Smooth muscle cell (in vitro differentiated cells): ENCODE measurements at regions not wholly inside any gene's neighbourhood (a gene's known extent, or its start where the extent isn't known, plus 50 kb on each side); places are given as distances from the start of the nearest gene placed in this dataset.

ENCODE experiments used
- DNase-seq: peaks from one replicate; lab custom pipeline; 2025; ENCODE audit not compliant: unreplicated experiment; lab: John Stamatoyannopoulos, UW
- H2AFZ ChIP-seq: fragments of 200-600 bp; sonication (generic); 2 replicates; pipeline ENCODE4 v1.6.0; 2016; ENCODE audit warnings: antibody characterized with exemption, low read depth, mild to moderate bottlenecking
- H3F3A ChIP-seq: fragments of 200-600 bp; sonication (generic); 2 replicates; pipeline ENCODE4 v1.6.0; 2017; ENCODE audit warnings: antibody characterized with exemption, low read depth
- H3K27ac ChIP-seq: fragments of 200-600 bp; sonication (generic); 2 replicates; pipeline ENCODE4 v1.5.1; 2016; ENCODE audit warnings: low read depth, mild to moderate bottlenecking
- H3K27me3 ChIP-seq: fragments of 200-600 bp; sonication (generic); 2 replicates; pipeline ENCODE4 v1.6.1; 2016; ENCODE audit warnings: low read depth, mild to moderate bottlenecking
- H3K36me3 ChIP-seq: fragments of 200-600 bp; sonication (generic); 2 replicates; pipeline ENCODE4 v1.5.1; 2016; ENCODE audit warnings: low read depth
- H3K4me1 ChIP-seq: fragments of 200-600 bp; sonication (generic); 2 replicates; pipeline ENCODE4 v1.5.1; 2016; ENCODE audit warnings: low read depth
- H3K4me2 ChIP-seq: fragments of 200-600 bp; sonication (generic); 2 replicates; pipeline ENCODE4 v1.6.0; 2016; ENCODE audit warnings: mild to moderate bottlenecking
- H3K4me3 ChIP-seq: fragments of 200-600 bp; sonication (generic); 2 replicates; pipeline ENCODE4 v1.5.1; 2016; ENCODE audit warnings: mild to moderate bottlenecking
- H3K79me2 ChIP-seq: fragments of 200-600 bp; sonication (generic); 2 replicates; pipeline ENCODE4 v1.6.0; 2016; ENCODE audit warnings: low read depth, mild to moderate bottlenecking
- H3K9ac ChIP-seq: fragments of 200-600 bp; sonication (generic); 2 replicates; pipeline ENCODE4 v1.6.0; 2016; ENCODE audit warnings: low read depth
- H3K9me3 ChIP-seq: fragments of 200-600 bp; sonication (generic); replicated peaks from 2 replicates; pipeline ENCODE4 v1.5.1; 2016; ENCODE audit warnings: low read depth
- H4K20me1 ChIP-seq: fragments of 200-600 bp; sonication (generic); 2 replicates; pipeline ENCODE4 v1.6.0; 2016; ENCODE audit warnings: low read depth
- WGBS: methylation state at CpG from one replicate; pipeline ENCODE4 v1.1.7; 2016; ENCODE audit warnings: low lambda C conversion rate; 5-methylcytosine and 5-hydroxymethylcytosine counted together
- TF ChIP-seq, protein P1 (sequence below): fragments of 200-600 bp; sonication (generic); IDR thresholded peaks from 2 replicates; pipeline ENCODE4 v1.5.1; 2017; ENCODE audit warnings: borderline replicate concordance, mild to moderate bottlenecking, antibody characterized with exemption; ENCODE audit not compliant: insufficient read depth, poor library complexity, severe bottlenecking

DNA sequence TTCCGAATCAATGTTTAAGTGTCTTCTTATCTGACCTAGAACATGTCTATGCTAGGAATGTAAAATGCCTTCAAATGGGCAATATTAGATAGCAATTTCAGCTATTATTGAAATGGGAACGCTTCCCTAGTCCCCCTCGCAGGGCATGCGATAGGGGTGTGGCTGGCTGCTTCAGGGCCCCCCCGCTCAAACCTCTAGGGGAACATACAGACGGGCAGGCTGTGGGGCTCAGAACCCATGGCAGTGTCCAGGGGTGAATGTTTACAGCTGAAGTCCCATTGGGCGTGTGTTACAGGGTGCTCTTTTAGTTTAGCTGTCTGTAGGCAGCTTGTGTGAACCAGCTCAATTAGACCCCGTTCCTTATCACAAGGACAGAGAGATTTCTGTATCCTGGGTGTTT is 315.9 kb downstream of the DSEL start:
- Histone ChIP-seq H3K9ac (no peak overlapping the region), H3K79me2 (no peaks in the 10 kb centered on the region), H3K36me3 (no peaks in the 10 kb centered on the region), H3K4me3 (no peak overlapping the region), H3F3A (no peaks in the 10 kb centered on the region), H3K4me1 (no peaks in the 10 kb centered on the region), H3K4me2 (no peak overlapping the region), H3K27me3 (peaks cover 6% of the 10 kb centered on the region), H3K27ac (no peak overlapping the region), H2AFZ (no peak overlapping the region), H4K20me1 (no peaks in the 10 kb centered on the region), H3K9me3 (no peaks in the 10 kb centered on the region)
- 73% methylated on average over 8 of the region's 8 CpGs for WGBS
- TF ChIP-seq, protein P1, sequence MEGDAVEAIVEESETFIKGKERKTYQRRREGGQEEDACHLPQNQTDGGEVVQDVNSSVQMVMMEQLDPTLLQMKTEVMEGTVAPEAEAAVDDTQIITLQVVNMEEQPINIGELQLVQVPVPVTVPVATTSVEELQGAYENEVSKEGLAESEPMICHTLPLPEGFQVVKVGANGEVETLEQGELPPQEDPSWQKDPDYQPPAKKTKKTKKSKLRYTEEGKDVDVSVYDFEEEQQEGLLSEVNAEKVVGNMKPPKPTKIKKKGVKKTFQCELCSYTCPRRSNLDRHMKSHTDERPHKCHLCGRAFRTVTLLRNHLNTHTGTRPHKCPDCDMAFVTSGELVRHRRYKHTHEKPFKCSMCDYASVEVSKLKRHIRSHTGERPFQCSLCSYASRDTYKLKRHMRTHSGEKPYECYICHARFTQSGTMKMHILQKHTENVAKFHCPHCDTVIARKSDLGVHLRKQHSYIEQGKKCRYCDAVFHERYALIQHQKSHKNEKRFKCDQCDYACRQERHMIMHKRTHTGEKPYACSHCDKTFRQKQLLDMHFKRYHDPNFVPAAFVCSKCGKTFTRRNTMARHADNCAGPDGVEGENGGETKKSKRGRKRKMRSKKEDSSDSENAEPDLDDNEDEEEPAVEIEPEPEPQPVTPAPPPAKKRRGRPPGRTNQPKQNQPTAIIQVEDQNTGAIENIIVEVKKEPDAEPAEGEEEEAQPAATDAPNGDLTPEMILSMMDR: no peak
- no peak for DNase-seq

DNA sequence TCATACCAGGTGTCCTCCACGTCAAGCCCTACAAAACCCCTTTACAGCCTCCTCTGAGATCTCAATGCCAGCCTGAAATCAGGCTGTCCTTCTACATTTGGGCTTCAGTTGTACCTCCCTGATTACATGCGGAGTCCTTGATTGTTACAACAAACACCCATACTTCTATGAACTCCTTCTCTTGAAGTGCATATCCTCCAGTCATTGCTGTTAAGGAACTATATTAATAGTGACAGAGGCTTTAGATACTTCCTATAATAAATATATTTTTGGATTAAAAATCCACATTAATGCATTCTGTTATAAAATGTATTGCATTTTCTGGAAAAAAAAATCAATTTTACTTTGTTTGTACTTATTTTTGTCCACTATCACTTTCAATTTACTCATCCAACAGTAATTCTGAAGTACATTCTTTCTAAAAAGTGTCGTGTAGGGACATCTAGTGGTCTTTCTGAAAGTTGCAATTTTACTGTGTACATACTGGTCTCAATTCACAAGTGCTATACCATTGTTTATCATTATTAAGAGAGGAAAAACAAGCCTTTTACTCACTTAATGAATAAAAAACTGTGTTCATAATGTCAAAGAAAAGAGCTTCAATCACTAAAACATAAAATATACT is 316.4 kb downstream of the DSEL start:
- Histone ChIP-seq H3K79me2 (no peaks in the 10 kb centered on the region), H4K20me1 (no peaks in the 10 kb centered on the region), H3K36me3 (no peaks in the 10 kb centered on the region), H3F3A (no peaks in the 10 kb centered on the region), H3K27me3 (peaks cover 6% of the 10 kb centered on the region), H3K9me3 (no peaks in the 10 kb centered on the region), H2AFZ (no peak overlapping the region), H3K9ac (no peak overlapping the region), H3K4me2 (no peak overlapping the region), H3K4me1 (no peaks in the 10 kb centered on the region), H3K4me3 (no peak overlapping the region), H3K27ac (no peak overlapping the region)
- DNase-seq: no peak
- TF ChIP-seq, protein P1: peak; percentile 64
- WGBS: 50% methylated on average over 3 of the region's 3 CpGs

DNA sequence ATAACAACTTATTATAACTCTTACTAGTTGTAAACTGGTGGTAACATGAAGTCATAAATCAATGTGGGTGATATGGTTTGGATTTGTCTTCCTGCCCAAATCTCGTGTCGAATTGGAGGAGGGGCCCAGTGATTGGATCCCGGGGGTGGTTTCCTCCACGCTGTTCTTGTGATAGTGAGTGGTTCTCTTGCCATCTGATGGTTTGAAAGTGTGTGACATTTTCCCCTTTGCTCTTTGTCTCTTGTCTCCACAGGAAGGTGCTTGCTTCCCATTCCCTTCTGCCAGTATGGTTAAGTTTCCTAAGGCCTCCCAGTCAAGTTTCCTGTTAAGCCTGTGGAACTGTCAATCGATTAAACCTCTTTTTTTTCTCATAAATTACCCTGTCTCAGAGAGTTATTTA is 321.6 kb downstream of the DSEL start:
- Histone ChIP-seq H3K9me3 (no peaks in the 10 kb centered on the region), H3K36me3 (no peaks in the 10 kb centered on the region), H4K20me1 (no peaks in the 10 kb centered on the region), H3K27ac (no peak overlapping the region), H3K4me3 (no peak overlapping the region), H3K4me2 (no peak overlapping the region), H2AFZ (peak overlapping the region; percentile 2), H3F3A (no peaks in the 10 kb centered on the region), H3K27me3 (no peaks in the 10 kb centered on the region), H3K79me2 (no peaks in the 10 kb centered on the region), H3K9ac (no peak overlapping the region), H3K4me1 (no peaks in the 10 kb centered on the region)
- WGBS: 69% methylated on average over 5 of the region's 5 CpGs
- TF ChIP-seq, protein P1: no peak
- DNase-seq: no peak

DNA sequence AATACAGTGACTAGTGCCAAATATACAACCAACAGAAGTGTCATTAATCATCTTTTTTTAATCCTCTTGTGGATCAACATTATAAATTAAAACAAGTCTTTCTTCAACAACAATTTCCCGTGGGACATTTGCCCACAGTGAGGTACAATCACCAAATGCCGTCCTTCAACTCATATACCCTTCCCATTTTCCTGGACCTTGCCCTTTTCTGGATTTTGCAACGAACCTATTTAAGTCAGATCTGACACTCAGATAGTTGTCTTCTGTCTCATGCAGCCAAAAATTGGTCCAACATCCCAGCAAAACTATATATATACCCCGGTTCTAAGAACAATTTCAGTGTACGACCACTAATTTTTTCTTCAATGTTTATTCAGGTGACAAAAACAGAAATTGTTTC is 324.0 kb downstream of the DSEL start:
- H3K9ac ChIP-seq: no peak overlapping the region
- WGBS: 88% methylated on average over 5 of the region's 5 CpGs
- H3K4me2 ChIP-seq: no peak overlapping the region
- H3K27me3 ChIP-seq: no peaks in the 10 kb centered on the region
- H3K4me1 ChIP-seq: no peaks in the 10 kb centered on the region
- no peaks in the 10 kb centered on the region for H3K79me2 ChIP-seq
- TF ChIP-seq, protein P1: no peak
- H4K20me1 ChIP-seq: no peaks in the 10 kb centered on the region
- H3K27ac ChIP-seq: no peak overlapping the region
- H3K4me3 ChIP-seq: no peak overlapping the region
- H3K9me3 ChIP-seq: no peaks in the 10 kb centered on the region
- no peaks in the 10 kb centered on the region for H3F3A ChIP-seq
- no peaks in the 10 kb centered on the region for H3K36me3 ChIP-seq
- no peak for DNase-seq
- H2AFZ ChIP-seq: no peak overlapping the region
